ENCODE measurements at regions not wholly inside any gene's neighbourhood (a gene's known extent, or its start where the extent isn't known, plus 50 kb on each side); places are given as distances from the start of the nearest gene placed in this dataset.

GRCh38 chr21:28179136-28179535, 813.5 kb downstream of the LTN1 start (continued):
- TF ChIP-seq CTCF (conservative IDR thresholded peaks at IDR 0.05; ENCODE audit: low read depth in 2 of 2), result no peak
- TF ChIP-seq ZNF114 (CRISPR knock-in tag; IDR thresholded peaks at IDR 0.05), result no peak
- TF ChIP-seq NANOG (IDR thresholded peaks at IDR 0.05; ENCODE audit: borderline replicate concordance), result no peak
- TF ChIP-seq CREB1 (CRISPR knock-in tag; IDR thresholded peaks at IDR 0.05; ENCODE audit: low read depth), result no peak
- no peak for TF ChIP-seq REST (IDR thresholded peaks at IDR 0.05; ENCODE audit: unreplicated experiment)

- no peaks in the 10 kb centered on the region for H3K4me1 Mint-ChIP-seq
- peaks cover 13% of the 10 kb centered on the region for H3K9me3 Mint-ChIP-seq
- no peaks in the 10 kb centered on the region for H3K4me1 ChIP-seq (ENCODE audit: insufficient read depth)
- no peak overlapping the region for H3K27ac Mint-ChIP-seq
- peaks cover 6% of the 10 kb centered on the region for H3K27me3 Mint-ChIP-seq (ENCODE audit: insufficient read depth, low read depth, poor library complexity)
- H4K20me1 ChIP-seq (replicated peaks; ENCODE audit: insufficient read depth), result no peaks in the 10 kb centered on the region
- H3K36me3 ChIP-seq (ENCODE audit: insufficient read depth), result no peaks in the 10 kb centered on the region
- no peak overlapping the region for H3K4me3 Mint-ChIP-seq
- no peaks in the 10 kb centered on the region for H3F3A ChIP-seq (replicated peaks; ENCODE audit: low read depth)
- H3K79me2 ChIP-seq (replicated peaks; ENCODE audit: insufficient read depth), result no peaks in the 10 kb centered on the region
- no peaks in the 10 kb centered on the region for H3K27me3 ChIP-seq (ENCODE audit: insufficient read depth)
- no peak overlapping the region for H3K4me2 ChIP-seq
- ATAC-seq (no peak), DNase-seq (ENCODE audit: low spot score) (no peak)
- H3K4me3 ChIP-seq, result no peak overlapping the region
- H3K27ac ChIP-seq (ENCODE audit: low read depth), result no peak overlapping the region
- H3K9me2 ChIP-seq (ENCODE audit: insufficient read depth), result 0 out of 2 replicates have a peak, but pooled peaks cover 3% of the 10 kb centered on the region
- peak overlapping the region; percentile 34; the same call in 1 of the 2 replicates for H2AFZ ChIP-seq
- peaks cover 10% of the 10 kb centered on the region; the same call in 2 of the 3 replicates for H3K36me3 Mint-ChIP-seq (ENCODE audit: low read depth)
- no peak for TF ChIP-seq CREB1 (CRISPR knock-in tag; IDR thresholded peaks at IDR 0.05; ENCODE audit: low read depth)
- TF ChIP-seq ZNF462 (CRISPR knock-in tag; IDR thresholded peaks at IDR 0.05), result no peak
- TF ChIP-seq REST (IDR thresholded peaks at IDR 0.05; ENCODE audit: unreplicated experiment), result no peak
- no peak for TF ChIP-seq CTCF (conservative IDR thresholded peaks at IDR 0.05; ENCODE audit: low read depth in 2 of 2)
Observed at GRCh38 chr21:28177124-28177523, 815.6 kb downstream of the LTN1 start.

Measured in GM23338 (cell line).